Activated CD8-positive, alpha-beta memory T cell treated with anti-CD3 and anti-CD28 coated beads, Interleukin-2, amount 50 U/mL, for 1 hour (primary cell): ENCODE measurements at regions not wholly inside any gene's neighbourhood (a gene's known extent, or its start where the extent isn't known, plus 50 kb on each side); places are given as distances from the start of the nearest gene placed in this dataset.

ENCODE experiments used
- DNase-seq: peaks from one replicate; pipeline ENCODE4 v3.0.0-alpha.2; 2020; ENCODE audit errors: extremely low read depth

- no peak for DNase-seq
These were observed 416.9 kb upstream of the USP24 start for GRCh38 chr1:55632058-55632457.

GRCh38 chr1:55631509-55631908, 416.3 kb upstream of the USP24 start:
- no peak for DNase-seq

DNA sequence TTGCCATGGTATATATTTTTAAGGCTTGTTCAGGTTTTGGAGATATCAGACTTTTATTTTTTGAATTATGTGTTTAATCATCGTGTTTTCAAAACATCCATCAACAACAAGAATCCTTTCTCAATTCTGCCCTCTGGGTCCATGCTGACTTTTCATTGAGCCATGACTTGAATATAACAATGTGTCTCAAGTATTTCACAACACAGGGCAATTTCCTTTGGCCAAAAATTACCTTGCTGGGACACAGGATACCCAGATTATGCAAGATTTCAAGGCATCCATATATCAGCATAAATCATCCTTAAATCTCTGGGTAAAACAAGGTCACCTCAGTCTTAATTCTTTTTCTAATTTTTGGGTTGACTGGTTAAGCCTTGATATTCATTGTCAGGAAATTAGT, 411.2 kb upstream of the USP24 start:
- DNase-seq: no peak

- no peak for DNase-seq
These were observed 409.6 kb upstream of the USP24 start for GRCh38 chr1:55624766-55625165.

GRCh38 chr1:55623311-55623710, 408.1 kb upstream of the USP24 start:
- no peak for DNase-seq

GRCh38 chr1:55622074-55622473, 406.9 kb upstream of the USP24 start:
- no peak for DNase-seq

DNA sequence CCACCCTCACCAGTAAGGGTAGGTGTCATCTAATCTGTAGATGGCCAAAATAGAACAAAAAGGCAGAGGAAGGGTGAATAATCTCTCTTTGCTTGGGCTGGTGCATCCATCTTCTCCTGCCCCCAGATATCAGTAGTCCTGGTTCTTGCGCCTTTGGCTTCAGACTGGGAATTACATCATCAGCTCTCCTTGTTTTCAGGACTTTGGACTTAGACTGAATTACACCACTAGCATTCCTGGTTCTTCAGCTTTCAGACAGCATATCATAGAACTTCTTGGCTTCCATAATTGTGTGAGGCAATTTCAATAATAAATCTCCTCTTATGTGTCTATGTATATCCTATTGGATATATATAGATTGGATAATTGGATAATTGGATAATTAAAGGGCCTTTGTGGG, 403.0 kb upstream of the USP24 start:
- no peak for DNase-seq

DNA sequence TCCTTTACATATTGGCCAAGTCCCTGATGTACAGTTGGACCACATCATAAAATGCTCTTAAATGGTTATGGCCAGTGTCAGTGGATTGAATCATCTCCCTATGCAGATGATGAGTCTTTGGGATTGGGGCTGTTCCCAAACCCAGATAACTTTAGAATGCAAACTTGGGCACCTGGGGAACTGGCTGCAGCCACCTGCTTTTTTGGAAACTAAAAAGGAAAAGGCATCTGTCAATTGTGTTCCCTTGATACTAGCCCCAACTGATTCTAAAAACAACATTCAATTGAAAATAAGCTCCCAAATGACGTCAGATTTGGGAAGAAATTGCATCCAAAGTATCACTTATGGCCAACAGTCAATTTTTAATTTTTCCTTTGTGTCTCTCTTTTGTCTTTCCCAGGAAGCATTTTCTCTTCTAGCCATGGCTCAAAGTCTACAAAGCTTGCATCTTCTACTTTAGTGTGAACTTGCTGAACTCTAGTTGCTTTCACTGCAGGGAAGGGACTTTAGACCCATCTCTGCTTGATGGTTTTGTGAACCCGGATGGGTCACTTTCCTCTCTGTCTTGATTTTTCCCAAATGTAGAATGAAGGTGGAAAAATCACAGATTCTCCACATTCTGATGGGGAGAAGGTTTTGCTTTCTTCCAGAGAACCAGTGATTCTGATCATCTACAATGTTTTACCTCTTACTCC, 402.3 kb upstream of the USP24 start:
- DNase-seq: no peak

DNA sequence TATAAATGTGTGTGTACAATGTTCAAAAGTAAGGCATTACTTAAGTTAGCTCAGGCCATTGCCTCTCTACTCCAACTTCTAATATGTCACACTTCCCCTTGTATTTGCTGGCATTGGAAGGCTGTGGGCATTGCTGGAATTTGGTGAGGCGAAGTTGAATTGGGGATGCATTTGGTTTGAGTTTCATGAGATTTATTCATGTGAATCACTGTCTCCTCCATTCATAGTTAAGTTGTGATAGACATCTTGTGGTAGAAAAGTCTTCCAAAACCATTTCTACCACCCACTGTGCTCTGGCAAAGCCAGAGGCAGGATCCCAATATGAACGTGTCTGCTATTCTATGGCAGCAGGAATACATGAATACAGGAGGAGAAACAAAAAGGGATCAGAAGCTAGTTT, 397.8 kb upstream of the USP24 start:
- no peak for DNase-seq

GRCh38 chr1:55611123-55611522, 396.0 kb upstream of the USP24 start:
- DNase-seq: no peak

- DNase-seq: no peak
These were observed 395.0 kb upstream of the USP24 start for GRCh38 chr1:55610203-55610602.

DNA sequence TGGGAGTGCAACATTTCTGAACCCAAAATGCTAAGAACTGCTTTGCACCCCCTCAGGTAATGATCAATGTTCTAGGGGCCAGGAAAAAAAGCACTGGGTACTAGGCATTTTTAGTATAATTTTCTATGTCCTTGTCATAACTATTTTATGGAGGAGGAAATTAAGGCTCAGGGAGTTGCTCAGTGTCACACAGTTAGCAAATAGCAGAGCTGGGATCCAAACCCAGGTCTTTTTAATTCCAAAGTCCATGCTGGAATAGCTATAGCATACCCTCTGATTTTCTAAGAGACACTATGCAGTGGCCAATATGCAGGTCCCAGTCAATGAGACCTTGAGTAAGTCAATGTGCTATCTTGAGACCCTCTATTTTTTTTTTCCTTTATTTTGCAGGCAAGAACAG, 394.5 kb upstream of the USP24 start:
- DNase-seq: no peak

- DNase-seq: no peak
These were observed 390.0 kb upstream of the USP24 start for GRCh38 chr1:55605155-55605554.

GRCh38 chr1:55604749-55605148, 389.6 kb upstream of the USP24 start:
- no peak for DNase-seq

DNA sequence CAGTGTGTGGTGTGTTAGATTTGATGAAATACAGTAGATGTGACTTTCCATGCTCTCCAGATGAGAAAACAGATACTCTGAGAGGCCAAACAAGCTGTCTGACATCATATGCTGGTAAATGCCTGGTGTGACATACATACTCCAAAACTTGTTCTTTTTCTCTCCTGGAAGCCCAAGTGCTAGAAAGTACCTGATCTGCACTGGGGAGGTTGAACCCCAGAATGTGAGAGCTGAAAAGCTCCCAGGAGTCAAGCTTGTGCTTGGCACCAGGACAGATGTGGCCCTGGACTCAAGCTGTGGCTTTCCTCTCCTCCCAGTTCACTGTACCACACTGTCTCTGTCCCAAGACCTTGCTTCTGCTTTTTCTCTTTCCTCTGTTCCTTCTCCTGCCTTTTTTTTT, 389.0 kb upstream of the USP24 start:
- no peak for DNase-seq

GRCh38 chr1:55600242-55600641, 385.1 kb upstream of the USP24 start:
- DNase-seq: no peak

GRCh38 chr1:55597910-55598309, 382.7 kb upstream of the USP24 start:
- no peak for DNase-seq

- no peak for DNase-seq
These were observed 379.5 kb upstream of the USP24 start for GRCh38 chr1:55594701-55595100.

- DNase-seq: no peak
These were observed 378.1 kb upstream of the USP24 start for GRCh38 chr1:55593298-55593697.

GRCh38 chr1:55592122-55592521, 377.0 kb upstream of the USP24 start:
- DNase-seq: no peak

DNA sequence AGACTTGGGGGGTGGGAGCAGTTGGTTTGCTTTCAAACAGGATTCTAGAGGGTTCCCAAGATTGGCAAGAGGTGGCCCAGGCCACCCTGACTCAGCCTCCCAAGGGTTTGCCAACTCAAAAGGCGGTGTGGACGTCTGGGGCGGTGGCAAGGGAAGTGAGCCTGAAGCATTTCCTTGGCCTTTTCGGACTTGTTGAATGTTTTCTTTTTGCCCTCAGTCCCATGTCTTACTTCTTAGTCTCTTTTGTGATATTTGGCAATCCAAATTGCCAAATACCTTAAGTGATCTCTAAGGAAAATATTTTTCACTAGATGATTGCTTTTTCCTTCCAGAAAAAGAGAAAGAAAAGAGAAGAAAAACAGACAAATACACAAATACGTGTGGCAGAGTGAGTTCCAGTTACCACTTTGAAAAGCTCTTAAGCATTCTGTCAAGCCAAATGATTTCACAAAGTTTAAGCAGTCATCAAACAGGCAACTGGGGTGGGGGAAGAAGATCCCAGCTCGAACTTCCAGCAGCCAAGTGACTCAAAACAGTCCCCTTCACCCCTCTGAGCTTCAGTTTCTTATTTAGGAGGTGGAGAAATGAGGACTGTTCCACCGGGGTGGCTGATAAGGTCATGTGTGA, 374.6 kb upstream of the USP24 start:
- no peak for DNase-seq

- DNase-seq: no peak
These were observed 373.1 kb upstream of the USP24 start for GRCh38 chr1:55588309-55588708.

- no peak for DNase-seq
These were observed 371.6 kb upstream of the USP24 start for GRCh38 chr1:55586771-55587170.

GRCh38 chr1:55585402-55585792, 370.2 kb upstream of the USP24 start:
- no peak for DNase-seq
